ENCODE measurements at regions not wholly inside any gene's neighbourhood (a gene's known extent, or its start where the extent isn't known, plus 50 kb on each side); places are given as distances from the start of the nearest gene placed in this dataset.

- TF ChIP-seq CTCF (IDR thresholded peaks at IDR 0.05; ENCODE audit: low read length) (no peak), EZH2 (IDR thresholded peaks at IDR 0.05; ENCODE audit: borderline replicate concordance, low read length) (no peak)
- Histone ChIP-seq H3K9me3 (ENCODE audit: low read length) (no peaks in the 10 kb centered on the region), H3K9ac (ENCODE audit: low read length) (no peak overlapping the region), H3K27me3 (ENCODE audit: insufficient read depth, low read length) (no peaks in the 10 kb centered on the region), H3K4me3 (ENCODE audit: low read depth, low read length, poor library complexity, severe bottlenecking) (no peak overlapping the region), H3F3A (ENCODE audit: insufficient read depth, low read length) (no peaks in the 10 kb centered on the region), H3K9me2 (ENCODE audit: low read depth, low read length) (no peaks in the 10 kb centered on the region), H3K79me2 (ENCODE audit: insufficient read depth, low read length) (no peaks in the 10 kb centered on the region), H3K36me3 (ENCODE audit: insufficient read depth, low read length) (no peaks in the 10 kb centered on the region), H3K4me2 (ENCODE audit: low read length) (no peak overlapping the region), H3K4me1 (ENCODE audit: insufficient read depth, low read length, severe bottlenecking) (peaks cover 6% of the 10 kb centered on the region), H2AFZ (ENCODE audit: low read length) (no peak overlapping the region), H4K20me1 (ENCODE audit: insufficient read depth, low read length) (no peaks in the 10 kb centered on the region), H3K27ac (ENCODE audit: low read depth, low read length, poor library complexity, severe bottlenecking) (no peak overlapping the region)
These were observed 645.6 kb upstream of the CBLB start for GRCh38 chr3:106514431-106514830.

- H3K79me2 ChIP-seq (ENCODE audit: insufficient read depth, low read length): no peaks in the 10 kb centered on the region
- H3K4me1 ChIP-seq (ENCODE audit: insufficient read depth, low read length, severe bottlenecking): peaks cover 6% of the 10 kb centered on the region
- H4K20me1 ChIP-seq (ENCODE audit: insufficient read depth, low read length): no peaks in the 10 kb centered on the region
- no peak overlapping the region for H3K27ac ChIP-seq (ENCODE audit: low read depth, low read length, poor library complexity, severe bottlenecking)
- no peaks in the 10 kb centered on the region for H3K9me3 ChIP-seq (ENCODE audit: low read length)
- H3F3A ChIP-seq (ENCODE audit: insufficient read depth, low read length): no peaks in the 10 kb centered on the region
- H2AFZ ChIP-seq (ENCODE audit: low read length): no peak overlapping the region
- H3K9ac ChIP-seq (ENCODE audit: low read length): no peak overlapping the region
- no peak overlapping the region for H3K4me2 ChIP-seq (ENCODE audit: low read length)
- H3K27me3 ChIP-seq (ENCODE audit: insufficient read depth, low read length): no peaks in the 10 kb centered on the region
- no peaks in the 10 kb centered on the region for H3K9me2 ChIP-seq (ENCODE audit: low read depth, low read length)
- TF ChIP-seq CTCF (IDR thresholded peaks at IDR 0.05; ENCODE audit: low read length) (no peak), EZH2 (IDR thresholded peaks at IDR 0.05; ENCODE audit: borderline replicate concordance, low read length) (no peak)
- H3K36me3 ChIP-seq (ENCODE audit: insufficient read depth, low read length): no peaks in the 10 kb centered on the region
- no peak overlapping the region for H3K4me3 ChIP-seq (ENCODE audit: low read depth, low read length, poor library complexity, severe bottlenecking)
These were observed 649.7 kb upstream of the CBLB start for GRCh38 chr3:106518516-106518915.

GRCh38 chr3:106522397-106522796 is 653.6 kb upstream of the CBLB start:
- H3K27ac ChIP-seq (ENCODE audit: low read depth, low read length, poor library complexity, severe bottlenecking): no peak overlapping the region
- no peaks in the 10 kb centered on the region for H3K36me3 ChIP-seq (ENCODE audit: insufficient read depth, low read length)
- H2AFZ ChIP-seq (ENCODE audit: low read length): no peak overlapping the region
- H3K4me1 ChIP-seq (ENCODE audit: insufficient read depth, low read length, severe bottlenecking): no peaks in the 10 kb centered on the region
- no peak overlapping the region for H3K4me2 ChIP-seq (ENCODE audit: low read length)
- H3K9ac ChIP-seq (ENCODE audit: low read length): no peak overlapping the region
- H3K4me3 ChIP-seq (ENCODE audit: low read depth, low read length, poor library complexity, severe bottlenecking): no peak overlapping the region
- no peaks in the 10 kb centered on the region for H4K20me1 ChIP-seq (ENCODE audit: insufficient read depth, low read length)
- TF ChIP-seq CTCF (IDR thresholded peaks at IDR 0.05; ENCODE audit: low read length) (no peak), EZH2 (IDR thresholded peaks at IDR 0.05; ENCODE audit: borderline replicate concordance, low read length) (no peak)
- H3K27me3 ChIP-seq (ENCODE audit: insufficient read depth, low read length): no peaks in the 10 kb centered on the region
- H3K79me2 ChIP-seq (ENCODE audit: insufficient read depth, low read length): no peaks in the 10 kb centered on the region
- H3K9me3 ChIP-seq (ENCODE audit: low read length): no peaks in the 10 kb centered on the region
- no peaks in the 10 kb centered on the region for H3K9me2 ChIP-seq (ENCODE audit: low read depth, low read length)
- H3F3A ChIP-seq (ENCODE audit: insufficient read depth, low read length): no peaks in the 10 kb centered on the region

Measured in OCI-LY1 (cell line).